HCT116 (cell line): ENCODE measurements at regions not wholly inside any gene's neighbourhood (a gene's known extent, or its start where the extent isn't known, plus 50 kb on each side); places are given as distances from the start of the nearest gene placed in this dataset.

Experiments used
- ATAC-seq: fragments of 200-7000 bp; cut with Tn5 transposase; 2 replicates; pipeline ENCODE4 v1.9.1; 2020; ENCODE audit warnings: mild to moderate bottlenecking, moderate library complexity
- BruUV-seq: library from RNA; stranded (reverse); fragments of 400-500 nt; replicated peaks from 2 replicates; lab custom pipeline; 2021; lab: Mats Ljungman, UMichigan
- CTCF ChIA-PET: fragments of 300-600 bp; sonication (Branson Sonifier 250); formaldehyde crosslinking; loops from one replicate; lab custom pipeline; 2021; ENCODE audit warnings: antibody characterized with exemption; lab: Charles Lee
- POLR2A ChIA-PET: fragments of 300-600, 350-600 bp; sonication (Branson Sonifier 250); formaldehyde crosslinking; loops from one replicate; lab custom pipeline; 2021; ENCODE audit warnings: antibody characterized with exemption; lab: Charles Lee
- RAD21 ChIA-PET, 2 experiments: fragments of 300-600 bp; sonication (Branson Sonifier 250); formaldehyde crosslinking; loops; one replicate each; lab custom pipeline; 2023; ENCODE audit warnings: low total read pairs in 2 of 2; ENCODE audit not compliant: uncharacterized antibody in 2 of 2, unreplicated experiment in 2 of 2, low non-redundant PET in 1 of 2; lab: Charles Lee
- DNase-seq: peaks from one replicate; pipeline ENCODE4 v3.0.0-alpha.2; 2010; ENCODE audit warnings: low read depth, low spot score
- H2AFZ ChIP-seq: fragments of 200-600 bp; shearing (Covaris generic), sonication (generic); 2 replicates; pipeline ENCODE4 v1.6.1; 2017; ENCODE audit warnings: low read depth, mixed run types, mixed read lengths, antibody characterized with exemption, low read length; ENCODE audit not compliant: poor library complexity, severe bottlenecking
- H3K27ac ChIP-seq: 2 replicates; pipeline ENCODE4 v1.5.1; 2012; ENCODE audit warnings: low read depth, low read length
- H3K27me3 ChIP-seq: fragments of 200-600 bp; sonication (generic); 2 replicates; pipeline ENCODE4 v1.6.1; 2016; ENCODE audit warnings: mixed run types, low read length, mixed read lengths; ENCODE audit not compliant: insufficient read depth
- H3K36me3 ChIP-seq, 2 experiments: fragments of 200-500 bp in 1 of 2; fragments of 200-600 bp in 1 of 2; sonication (Bioruptor generic) in 1 of 2; sonication (generic) in 1 of 2; 2 replicates each; pipeline versions ENCODE4 v1.5.1 to v1.6.1; 2014 to 2016; ENCODE audit warnings: low read length in 2 of 2, inconsistent platforms in 1 of 2, mixed read lengths in 1 of 2, mixed run types in 1 of 2; ENCODE audit not compliant: insufficient read depth in 2 of 2, control insufficient read depth in 1 of 2
- H3K4me1 ChIP-seq, 2 experiments: fragments of 200-600 bp in 1 of 2; sonication (generic) in 1 of 2; 2 replicates each; pipeline versions ENCODE4 v1.5.1 to v1.6.1; 2012 to 2017; ENCODE audit warnings: low read length in 2 of 2, inconsistent platforms in 1 of 2, mild to moderate bottlenecking in 1 of 2, mixed read lengths in 1 of 2, mixed run types in 1 of 2, moderate library complexity in 1 of 2; ENCODE audit not compliant: insufficient read depth in 2 of 2, control insufficient read depth in 1 of 2
- H3K4me2 ChIP-seq: fragments of 200-600 bp; sonication (generic); 2 replicates; pipeline ENCODE4 v1.6.1; 2017; ENCODE audit warnings: mixed run types, low read length, mixed read lengths
- H3K4me3 ChIP-seq, 2 experiments: fragments of 200-600 bp in 1 of 2; sonication (generic) in 1 of 2; replicated peaks in 1 of 2; 2 replicates each; pipeline ENCODE4 v1.5.1; 2011 to 2016; ENCODE audit warnings: low read length in 2 of 2, control low read depth in 1 of 2, low read depth in 1 of 2, mild to moderate bottlenecking in 1 of 2, mixed read lengths in 1 of 2, mixed run types in 1 of 2
- H3K79me2 ChIP-seq: fragments of 200-600 bp; sonication (generic); 2 replicates; pipeline ENCODE4 v1.6.1; 2017; ENCODE audit warnings: mild to moderate bottlenecking, mixed run types, low read length, moderate library complexity, mixed read lengths; ENCODE audit not compliant: insufficient read depth
- H3K9ac ChIP-seq: fragments of 200-600 bp; sonication (generic); 2 replicates; pipeline ENCODE4 v1.6.1; 2016; ENCODE audit warnings: low read length, mixed read lengths
- H3K9me2 ChIP-seq: fragments of 200-600 bp; sonication (generic), shearing (Covaris generic); 2 replicates; pipeline ENCODE4 v1.6.1; 2017; ENCODE audit warnings: mixed run types, mild to moderate bottlenecking, moderate library complexity; ENCODE audit not compliant: insufficient read depth
- H3K9me3 ChIP-seq, 2 experiments: fragments of 200-500 bp in 1 of 2; fragments of 200-600 bp in 1 of 2; sonication (Bioruptor generic) in 1 of 2; sonication (generic) in 1 of 2; 2 replicates each; pipeline ENCODE4 v1.6.1; 2014 to 2017; ENCODE audit warnings: low read length in 2 of 2, mixed read lengths in 2 of 2, inconsistent platforms in 1 of 2, low read depth in 1 of 2, mild to moderate bottlenecking in 1 of 2, mixed run types in 1 of 2, moderate library complexity in 1 of 2; ENCODE audit not compliant: control insufficient read depth in 1 of 2, insufficient read depth in 1 of 2
- H4K20me1 ChIP-seq: fragments of 200-600 bp; sonication (generic), shearing (Covaris generic); 2 replicates; pipeline ENCODE4 v1.6.1; 2017; ENCODE audit warnings: mixed run types, mild to moderate bottlenecking, moderate library complexity; ENCODE audit not compliant: insufficient read depth
- CBX3 ChIP-seq: IDR thresholded peaks from 2 replicates; pipeline ENCODE4 v1.6.1; 2012; ENCODE audit warnings: low read depth
- CTCF ChIP-seq, 3 experiments: fragments of 200-600 bp in 1 of 3; sonication (generic) in 1 of 3; IDR thresholded peaks in 2 of 3; conservative IDR thresholded peaks in 1 of 3; 2 replicates each; pipeline ENCODE4 v1.5.1; 2012 to 2017; ENCODE audit warnings: low read depth in 2 of 3, low read length in 2 of 3, antibody characterized with exemption in 1 of 3, borderline replicate concordance in 1 of 3, control low read depth in 1 of 3, mild to moderate bottlenecking in 1 of 3, mixed read lengths in 1 of 3, mixed run types in 1 of 3, moderate library complexity in 1 of 3; ENCODE audit not compliant: insufficient read depth in 1 of 3
- EGR1 ChIP-seq: IDR thresholded peaks from 2 replicates; pipeline ENCODE4 v1.6.1; 2012; ENCODE audit warnings: low read depth
- EZH2 ChIP-seq: fragments of 200-600 bp; sonication (generic); IDR thresholded peaks from 2 replicates; pipeline ENCODE4 v1.6.1; 2017; ENCODE audit warnings: antibody characterized with exemption, mixed run types
- FOSL1 ChIP-seq: IDR thresholded peaks from 2 replicates; pipeline ENCODE4 v1.6.1; 2012; ENCODE audit warnings: low read depth
- SIN3A ChIP-seq: IDR thresholded peaks from 2 replicates; pipeline ENCODE4 v1.6.1; 2012; ENCODE audit warnings: low read depth
- YY1 ChIP-seq: IDR thresholded peaks from 2 replicates; pipeline ENCODE4 v1.6.1; 2011; ENCODE audit warnings: low read length, low read depth, moderate library complexity, mild to moderate bottlenecking; ENCODE audit not compliant: insufficient replicate concordance; ENCODE audit errors: extremely low read depth
- ZBTB33 ChIP-seq: IDR thresholded peaks from 2 replicates; pipeline ENCODE4 v1.6.1; 2011; ENCODE audit warnings: mild to moderate bottlenecking, low read length, moderate library complexity; ENCODE audit not compliant: insufficient replicate concordance; ENCODE audit errors: extremely low read depth
- ZFX ChIP-seq: fragments of 450-650 bp; IDR thresholded peaks from 2 replicates; pipeline ENCODE4 v1.6.1; 2017
- ZNF274 ChIP-seq: fragments of 200-500 bp; sonication (Bioruptor generic); IDR thresholded peaks from 2 replicates; pipeline ENCODE4 v1.6.1; 2014; ENCODE audit warnings: mild to moderate bottlenecking, low read depth, low read length, inconsistent platforms
- intact Hi-C: fragments of 100-400 bp; cut with micrococcal nuclease; formaldehyde crosslinking; loops from 2 replicates; pipeline ENCODE4 v1.10.0; 2022

GRCh38 chr2:136211701-136212100, 93.8 kb upstream of the CXCR4 start:
- no peaks in the 10 kb centered on the region for H3K27me3 ChIP-seq
- CTCF ChIA-PET = no interaction called here

More at GRCh38 chr2:136211701-136212100, 93.8 kb upstream of the CXCR4 start:
- H3K27ac ChIP-seq = no peak overlapping the region
- H3K36me3 ChIP-seq = no peaks in the 10 kb centered on the region
- POLR2A ChIA-PET = no interaction called here
- H4K20me1 ChIP-seq = no peaks in the 10 kb centered on the region
- no peaks in the 10 kb centered on the region for H3K9me2 ChIP-seq
- BruUV-seq = no TSS peak
- no peak overlapping the region for H2AFZ ChIP-seq
- H3K9ac ChIP-seq = no peak overlapping the region
- DNase-seq (no peak), ATAC-seq (no peak)
- intact Hi-C loops = no loop called here
- no peaks in the 10 kb centered on the region for H3K79me2 ChIP-seq
- no peaks in the 10 kb centered on the region for H3K4me1 ChIP-seq
- H3K4me2 ChIP-seq = no peak overlapping the region
- TF ChIP-seq YY1 (no peak), EGR1 (no peak), SIN3A (no peak), ZFX (no peak), ZNF274 (no peak), CTCF (IDR thresholded peaks at IDR 0.05 in 2 of 3, conservative IDR thresholded peaks at IDR 0.05 in 1 of 3; ENCODE audit: borderline replicate concordance in 1 of 3, insufficient read depth in 1 of 3, low read depth in 2 of 3, low read length in 2 of 3) (no peak), ZBTB33 (no peak), EZH2 (no peak), FOSL1 (no peak), CBX3 (no peak)
- TF ChIP-seq, all 23 proteins: peak for 0
- H3K4me3 ChIP-seq = no peak overlapping the region
- RAD21 ChIA-PET = no interaction called here
- no peaks in the 10 kb centered on the region for H3K9me3 ChIP-seq
